MM.1S (cell line): ENCODE measurements at regions not wholly inside any gene's neighbourhood (a gene's known extent, or its start where the extent isn't known, plus 50 kb on each side); places are given as distances from the start of the nearest gene placed in this dataset.

Experiments used
- DNase-seq: peaks from one replicate; pipeline ENCODE4 v3.0.0-alpha.2; 2015
- H2AFZ ChIP-seq: fragments of 300-600 bp; sonication (generic); 2 replicates; pipeline ENCODE4 v1.6.0; 2016; ENCODE audit warnings: antibody characterized with exemption, low read length
- H3F3A ChIP-seq: fragments of 300-600 bp; sonication (generic); 2 replicates; pipeline ENCODE4 v1.6.1; 2016; ENCODE audit warnings: mild to moderate bottlenecking, antibody characterized with exemption, low read length, moderate library complexity, mixed read lengths; ENCODE audit not compliant: insufficient read depth
- H3K27ac ChIP-seq: fragments of 300-600 bp; sonication (generic); 2 replicates; pipeline ENCODE4 v1.5.1; 2016; ENCODE audit warnings: mild to moderate bottlenecking, low read length
- H3K27me3 ChIP-seq: fragments of 300-600 bp; sonication (generic); replicated peaks from 2 replicates; pipeline ENCODE4 v1.6.0; 2016; ENCODE audit warnings: low read length; ENCODE audit not compliant: insufficient read depth
- H3K36me3 ChIP-seq: fragments of 300-600 bp; sonication (generic); replicated peaks from 2 replicates; pipeline ENCODE4 v1.6.1; 2016; ENCODE audit warnings: mild to moderate bottlenecking, low read length, mixed read lengths; ENCODE audit not compliant: insufficient read depth
- H3K4me1 ChIP-seq: fragments of 300-600 bp; sonication (generic); 2 replicates; pipeline ENCODE4 v1.6.1; 2016; ENCODE audit warnings: low read length, mixed read lengths
- H3K4me2 ChIP-seq: fragments of 300-600 bp; sonication (generic); 2 replicates; pipeline ENCODE4 v1.6.0; 2016; ENCODE audit warnings: low read depth, low read length
- H3K4me3 ChIP-seq: fragments of 300-600 bp; sonication (generic); 2 replicates; pipeline ENCODE4 v1.5.1; 2016; ENCODE audit warnings: low read length, mixed read lengths
- H3K79me2 ChIP-seq: fragments of 300-600 bp; sonication (generic); 2 replicates; pipeline ENCODE4 v1.6.1; 2016; ENCODE audit warnings: mixed run types, low read length, mixed read lengths
- H3K9ac ChIP-seq: fragments of 300-600 bp; sonication (generic); 2 replicates; pipeline ENCODE4 v1.6.1; 2016; ENCODE audit warnings: low read length, mixed read lengths
- H3K9me2 ChIP-seq: fragments of 300-600 bp; sonication (generic); replicated peaks from 2 replicates; pipeline ENCODE4 v1.6.1; 2016; ENCODE audit warnings: mild to moderate bottlenecking, low read length, mixed read lengths; ENCODE audit not compliant: insufficient read depth
- H3K9me3 ChIP-seq: fragments of 300-600 bp; sonication (generic); replicated peaks from 2 replicates; pipeline ENCODE4 v1.6.1; 2016; ENCODE audit warnings: mild to moderate bottlenecking, low read length, mixed read lengths; ENCODE audit not compliant: insufficient read depth
- H4K20me1 ChIP-seq: fragments of 300-600 bp; sonication (generic); 2 replicates; pipeline ENCODE4 v1.6.1; 2016; ENCODE audit warnings: mild to moderate bottlenecking, low read length, moderate library complexity, mixed read lengths; ENCODE audit not compliant: insufficient read depth
- CTCF ChIP-seq: fragments of 300-600 bp; sonication (generic); IDR thresholded peaks from 2 replicates; pipeline ENCODE4 v1.5.1; 2016; ENCODE audit warnings: antibody characterized with exemption, low read length, mixed read lengths
- EZH2 ChIP-seq: fragments of 300-600 bp; sonication (generic); optimal IDR thresholded peaks from 2 replicates; pipeline ENCODE3; 2017; ENCODE audit warnings: low read depth, mild to moderate bottlenecking, antibody characterized with exemption, low read length, mixed read lengths
- EZH2phosphoT487 ChIP-seq: fragments of 300-600 bp; sonication (generic); IDR thresholded peaks from 2 replicates; pipeline ENCODE4 v1.6.1; 2018; ENCODE audit warnings: antibody characterized with exemption, low read length

- H3K4me3 ChIP-seq = no peak overlapping the region
- H3K36me3 ChIP-seq = no peaks in the 10 kb centered on the region
- H3K4me1 ChIP-seq = no peaks in the 10 kb centered on the region
- no peak overlapping the region for H3K9ac ChIP-seq
- TF ChIP-seq EZH2 (no peak), CTCF (no peak), EZH2phosphoT487 (no peak)
- no peaks in the 10 kb centered on the region for H3K27me3 ChIP-seq
- no peak for DNase-seq
- no peaks in the 10 kb centered on the region for H3F3A ChIP-seq
- no peaks in the 10 kb centered on the region for H3K79me2 ChIP-seq
- no peak overlapping the region for H2AFZ ChIP-seq
- no peaks in the 10 kb centered on the region for H3K9me3 ChIP-seq
- H3K9me2 ChIP-seq = no peaks in the 10 kb centered on the region
- no peaks in the 10 kb centered on the region for H4K20me1 ChIP-seq
- H3K4me2 ChIP-seq = no peak overlapping the region
- no peak overlapping the region for H3K27ac ChIP-seq
Measured at GRCh38 chr4:45648846-45649245, 475.0 kb downstream of the GABRG1 start.

GRCh38 chr4:45647823-45648222, 476.0 kb downstream of the GABRG1 start:
- H3K9ac ChIP-seq = no peak overlapping the region
- no peaks in the 10 kb centered on the region for H3K4me1 ChIP-seq
- no peaks in the 10 kb centered on the region for H4K20me1 ChIP-seq
- H3K36me3 ChIP-seq = no peaks in the 10 kb centered on the region
- H3K4me3 ChIP-seq = no peak overlapping the region
- no peaks in the 10 kb centered on the region for H3K9me2 ChIP-seq
- no peaks in the 10 kb centered on the region for H3F3A ChIP-seq
- H3K9me3 ChIP-seq = no peaks in the 10 kb centered on the region
- no peak for DNase-seq
- H3K79me2 ChIP-seq = no peaks in the 10 kb centered on the region
- no peaks in the 10 kb centered on the region for H3K27me3 ChIP-seq
- no peak overlapping the region for H2AFZ ChIP-seq
- TF ChIP-seq CTCF = no peak
- TF ChIP-seq EZH2 = no peak
- TF ChIP-seq EZH2phosphoT487 = no peak
- H3K4me2 ChIP-seq = no peak overlapping the region
- no peak overlapping the region for H3K27ac ChIP-seq

- Histone ChIP-seq H3F3A (no peaks in the 10 kb centered on the region), H3K4me1 (no peaks in the 10 kb centered on the region), H3K9me2 (no peaks in the 10 kb centered on the region), H4K20me1 (no peaks in the 10 kb centered on the region), H3K27ac (no peak overlapping the region), H3K9ac (no peak overlapping the region), H3K27me3 (no peaks in the 10 kb centered on the region), H2AFZ (no peak overlapping the region), H3K4me3 (no peak overlapping the region), H3K36me3 (no peaks in the 10 kb centered on the region), H3K4me2 (no peak overlapping the region), H3K9me3 (no peaks in the 10 kb centered on the region), H3K79me2 (no peaks in the 10 kb centered on the region)
- TF ChIP-seq CTCF (no peak), EZH2phosphoT487 (no peak), EZH2 (no peak)
- no peak for DNase-seq
Measured at GRCh38 chr4:45646885-45647590, 476.8 kb downstream of the GABRG1 start.
